NT2/D1 (cell line): ENCODE measurements at regions not wholly inside any gene's neighbourhood (a gene's known extent, or its start where the extent isn't known, plus 50 kb on each side); places are given as distances from the start of the nearest gene placed in this dataset.
"Not testable (repeated sequence)": the region's sequence is repeated elsewhere in the genome, so short reads cannot be mapped to it uniquely, and the experiment has no call there.

ENCODE experiments used
- DNase-seq: peaks from one replicate; pipeline ENCODE4 v3.0.0-alpha.2; 2011; ENCODE audit warnings: low read depth, low spot score
- H3K27me3 ChIP-seq: 2 replicates; pipeline ENCODE4 v1.6.0; 2011; ENCODE audit warnings: mild to moderate bottlenecking; ENCODE audit not compliant: insufficient read length, insufficient read depth
- H3K36me3 ChIP-seq: 2 replicates; pipeline ENCODE4 v1.6.1; 2011; ENCODE audit warnings: mild to moderate bottlenecking, low read length, mixed read lengths; ENCODE audit not compliant: insufficient read depth, insufficient read length
- H3K4me1 ChIP-seq: 2 replicates; pipeline ENCODE4 v1.5.1; 2011; ENCODE audit not compliant: insufficient read depth, insufficient read length
- H3K4me3 ChIP-seq: 2 replicates; pipeline ENCODE4 v1.5.1; 2011; ENCODE audit warnings: low read depth; ENCODE audit not compliant: insufficient read length
- H3K9ac ChIP-seq: 2 replicates; pipeline ENCODE4 v1.6.0; 2011; ENCODE audit warnings: low read depth; ENCODE audit not compliant: insufficient read length
- H3K9me3 ChIP-seq: 2 replicates; pipeline ENCODE4 v1.5.1; 2011; ENCODE audit warnings: mild to moderate bottlenecking, low read length; ENCODE audit not compliant: insufficient read depth
- SUZ12 ChIP-seq: IDR thresholded peaks from 2 replicates; pipeline ENCODE4 v1.6.1; 2011; ENCODE audit not compliant: insufficient read length, insufficient read depth; ENCODE audit errors: extremely low read depth
- YY1 ChIP-seq: IDR thresholded peaks from 2 replicates; pipeline ENCODE4 v1.6.1; 2011; ENCODE audit not compliant: insufficient read length, insufficient read depth
- ZNF274 ChIP-seq: IDR thresholded peaks from 2 replicates; pipeline ENCODE4 v1.6.1; 2011; ENCODE audit warnings: mild to moderate bottlenecking, low read depth, low read length

DNA sequence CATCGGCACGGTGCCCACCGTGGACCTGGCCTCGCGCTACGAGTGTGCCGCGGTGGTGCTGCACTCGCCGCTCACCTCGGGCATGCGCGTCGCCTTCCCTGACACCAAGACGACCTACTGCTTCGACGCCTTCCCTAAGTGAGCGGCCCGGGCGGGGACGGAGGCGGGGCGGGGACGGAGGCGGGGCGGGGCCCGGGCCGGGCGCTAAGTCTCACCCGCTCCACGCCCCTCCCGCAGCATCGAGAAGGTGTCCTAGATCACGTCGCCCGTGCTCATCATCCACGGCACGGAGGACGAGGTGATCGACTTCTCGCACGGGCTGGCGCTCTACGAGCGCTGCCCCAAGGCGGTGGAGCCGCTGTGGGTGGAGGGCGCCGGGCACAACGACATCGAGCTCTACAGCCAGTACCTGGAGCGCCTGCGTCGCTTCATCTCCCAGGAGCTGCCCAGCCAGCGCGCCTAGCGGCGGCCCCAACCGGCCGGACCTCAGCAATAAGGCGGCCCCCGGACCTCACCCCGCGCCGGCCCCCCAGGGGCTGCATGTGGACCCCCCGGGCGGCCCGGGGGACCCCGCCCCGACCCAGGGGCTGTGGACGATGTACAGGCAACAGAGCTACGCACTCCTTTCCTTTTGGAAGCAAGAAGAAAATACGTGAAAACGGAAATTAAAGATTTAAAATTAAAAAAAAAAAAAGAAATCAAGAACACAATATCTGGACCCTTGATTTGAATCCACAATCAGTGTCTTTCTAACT, 198.8 kb downstream of the USP22 start:
- H3K9ac ChIP-seq, H3K36me3 ChIP-seq, DNase-seq, H3K4me1 ChIP-seq, H3K27me3 ChIP-seq, H3K4me3 ChIP-seq, H3K9me3 ChIP-seq: not testable (repeated sequence)

DNA sequence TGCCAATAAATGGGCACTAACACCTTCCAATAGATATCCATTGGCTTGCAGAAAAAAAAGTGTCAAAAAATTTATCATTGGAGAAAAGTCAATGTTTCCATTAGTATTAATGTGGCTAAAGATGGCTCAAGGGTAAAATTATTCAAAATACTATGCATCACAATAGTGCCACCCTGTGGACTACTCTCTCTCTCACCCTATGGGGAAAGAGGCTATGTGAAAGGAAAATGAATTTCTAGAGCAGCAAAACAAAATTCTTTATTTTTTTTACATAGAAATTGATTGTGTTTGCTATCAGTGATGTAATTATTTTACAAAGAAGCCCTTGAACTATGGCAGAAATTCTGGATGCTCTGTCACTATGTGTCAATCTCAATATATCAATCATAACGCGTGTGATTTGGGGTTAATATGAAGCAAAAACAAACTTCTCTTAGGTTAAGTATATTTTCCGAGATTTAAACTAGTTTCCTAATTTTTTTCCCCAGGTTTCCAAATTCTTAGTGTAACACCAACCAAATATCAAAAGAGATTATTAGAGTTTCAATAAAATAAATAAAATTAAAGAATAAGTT, 193.9 kb downstream of the USP22 start:
- H3K36me3 ChIP-seq, H3K27me3 ChIP-seq, DNase-seq, H3K9me3 ChIP-seq, H3K4me1 ChIP-seq, H3K9ac ChIP-seq, H3K4me3 ChIP-seq: not testable (repeated sequence)

DNA sequence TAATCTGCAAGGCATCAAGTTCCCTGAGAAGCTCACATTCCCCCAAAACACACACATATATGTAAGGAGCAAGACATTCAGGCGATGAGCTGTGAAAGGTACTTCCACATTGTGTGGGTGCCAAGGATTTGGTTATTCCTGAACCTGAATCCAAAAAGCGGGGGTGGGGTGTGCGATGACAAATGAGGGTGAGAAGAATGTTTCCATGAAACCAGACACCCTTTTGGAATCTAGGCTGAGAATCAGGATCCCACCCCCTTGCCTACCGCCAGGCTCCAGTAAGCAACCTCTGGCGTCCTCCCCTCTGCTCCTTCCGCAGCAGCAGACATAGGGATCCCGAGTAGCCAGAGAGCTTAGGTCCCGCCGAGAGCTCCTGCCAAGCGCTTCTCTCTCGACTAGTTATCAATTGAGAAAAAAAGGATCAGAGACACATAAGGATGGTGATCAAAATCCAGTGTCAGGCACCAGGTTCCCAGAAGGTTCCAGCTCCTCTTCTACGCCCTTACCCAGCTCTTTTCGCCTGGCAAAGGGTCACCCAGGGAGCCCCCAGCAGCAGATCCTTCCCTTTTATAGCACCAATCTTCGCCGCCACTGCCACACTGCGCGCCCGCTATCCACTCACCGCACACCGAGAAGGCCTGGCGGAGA, 191.1 kb downstream of the USP22 start:
- not testable (repeated sequence) for H3K27me3 ChIP-seq, H3K9me3 ChIP-seq, H3K36me3 ChIP-seq, H3K4me1 ChIP-seq
- DNase-seq = peak; percentile 8
- peak overlapping the region; percentile 68 for H3K9ac ChIP-seq
- peak overlapping the region; percentile 31 for H3K4me3 ChIP-seq

DNA sequence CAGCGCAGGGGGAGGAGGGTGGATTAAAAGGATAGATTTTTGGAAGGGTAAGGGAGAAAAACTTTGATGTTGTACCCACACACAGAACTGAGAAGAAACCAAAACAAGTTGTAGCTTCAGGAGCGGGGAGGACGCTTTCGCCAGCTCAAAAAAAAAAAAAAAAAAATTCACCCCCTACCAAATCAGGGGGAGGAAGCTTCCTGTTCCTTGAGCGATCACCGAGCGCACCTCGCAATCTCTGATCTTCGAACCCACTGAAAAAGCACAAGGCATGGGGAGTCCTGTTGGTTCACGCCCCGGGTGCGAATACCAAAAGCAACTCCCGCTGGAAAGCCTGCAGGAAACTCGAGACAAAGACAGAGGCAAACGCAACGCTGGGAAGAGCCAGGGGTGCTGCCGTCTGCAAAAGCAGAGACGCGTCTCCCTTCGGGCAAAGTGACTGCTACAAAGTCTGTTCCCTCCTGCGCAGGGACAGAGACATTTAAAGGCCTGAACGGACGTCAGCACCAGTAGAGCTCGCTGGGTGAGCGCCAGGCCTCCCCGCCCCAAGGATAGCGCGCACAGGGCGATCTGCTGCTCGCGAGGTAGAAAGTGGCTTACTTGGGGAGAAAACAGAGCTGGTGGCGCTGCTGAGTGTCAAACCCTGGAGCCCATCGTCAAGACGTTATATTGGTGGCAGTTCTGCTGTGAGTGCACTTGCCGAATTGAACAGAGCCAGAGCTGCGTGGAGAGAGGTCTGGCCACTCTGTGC, 190.4 kb downstream of the USP22 start:
- Histone ChIP-seq H3K27me3 (no peaks in the 10 kb centered on the region), H3K9ac (peak overlapping the region; percentile 68), H3K9me3 (no peaks in the 10 kb centered on the region), H3K4me1 (no peaks in the 10 kb centered on the region), H3K4me3 (peak overlapping the region; percentile 31), H3K36me3 (no peaks in the 10 kb centered on the region)
- TF ChIP-seq ZNF274 (no peak), YY1 (no peak), SUZ12 (no peak)
- peak; percentile 27 for DNase-seq

DNA sequence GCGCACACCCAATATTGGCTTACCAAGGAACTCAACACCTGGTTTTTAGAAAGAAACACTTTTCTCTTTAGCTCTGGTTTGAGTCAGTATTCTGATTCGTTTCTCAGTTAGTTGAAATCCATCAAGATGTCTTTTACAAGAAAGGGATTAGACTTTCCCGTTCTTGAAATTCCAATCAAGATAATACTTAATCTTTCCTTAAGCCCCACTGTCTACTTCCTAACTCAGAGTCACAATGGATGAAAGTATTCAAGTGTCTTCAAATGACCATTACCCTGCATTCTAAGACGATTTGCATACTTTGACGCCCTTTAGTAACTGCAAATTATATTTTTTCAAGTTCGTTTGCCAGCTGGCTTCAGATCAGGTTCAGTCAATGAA, 189.8 kb downstream of the USP22 start:
- Histone ChIP-seq H3K36me3 (no peaks in the 10 kb centered on the region), H3K4me3 (peak overlapping the region; percentile 31), H3K4me1 (no peaks in the 10 kb centered on the region), H3K27me3 (no peaks in the 10 kb centered on the region), H3K9ac (peak overlapping the region; percentile 68), H3K9me3 (no peaks in the 10 kb centered on the region)
- TF ChIP-seq SUZ12 (no peak), ZNF274 (no peak), YY1 (no peak)
- DNase-seq = no peak

DNA sequence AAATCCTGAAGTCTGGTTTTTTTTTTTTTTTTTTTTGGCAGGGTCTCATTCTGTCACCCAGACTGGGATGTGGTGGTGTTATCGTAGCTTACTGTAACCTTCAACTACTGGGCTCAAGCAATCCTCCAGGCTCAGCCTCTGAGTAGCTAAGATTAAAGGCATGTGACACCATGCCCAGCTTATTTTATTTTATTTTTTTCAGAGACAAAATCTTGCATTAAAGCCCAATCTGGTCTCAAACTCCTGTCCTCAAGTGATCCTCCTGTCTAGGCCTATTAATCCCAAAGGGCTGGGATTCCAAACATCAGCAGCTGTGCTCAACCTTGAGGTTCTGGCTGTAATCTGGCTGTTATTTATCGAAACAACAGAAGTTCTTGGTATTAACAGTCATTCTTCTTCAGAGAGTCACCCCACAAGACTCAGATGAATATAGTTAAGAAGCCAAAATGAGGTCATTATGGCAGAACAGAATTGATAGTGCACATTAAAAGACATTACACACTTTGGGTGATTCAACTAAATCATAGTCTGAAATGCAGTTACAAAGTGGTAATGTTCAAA, 186.8 kb downstream of the USP22 start:
- not testable (repeated sequence) for H3K4me3 ChIP-seq, H3K36me3 ChIP-seq, H3K9me3 ChIP-seq, H3K4me1 ChIP-seq, DNase-seq, H3K27me3 ChIP-seq, H3K9ac ChIP-seq

DNA sequence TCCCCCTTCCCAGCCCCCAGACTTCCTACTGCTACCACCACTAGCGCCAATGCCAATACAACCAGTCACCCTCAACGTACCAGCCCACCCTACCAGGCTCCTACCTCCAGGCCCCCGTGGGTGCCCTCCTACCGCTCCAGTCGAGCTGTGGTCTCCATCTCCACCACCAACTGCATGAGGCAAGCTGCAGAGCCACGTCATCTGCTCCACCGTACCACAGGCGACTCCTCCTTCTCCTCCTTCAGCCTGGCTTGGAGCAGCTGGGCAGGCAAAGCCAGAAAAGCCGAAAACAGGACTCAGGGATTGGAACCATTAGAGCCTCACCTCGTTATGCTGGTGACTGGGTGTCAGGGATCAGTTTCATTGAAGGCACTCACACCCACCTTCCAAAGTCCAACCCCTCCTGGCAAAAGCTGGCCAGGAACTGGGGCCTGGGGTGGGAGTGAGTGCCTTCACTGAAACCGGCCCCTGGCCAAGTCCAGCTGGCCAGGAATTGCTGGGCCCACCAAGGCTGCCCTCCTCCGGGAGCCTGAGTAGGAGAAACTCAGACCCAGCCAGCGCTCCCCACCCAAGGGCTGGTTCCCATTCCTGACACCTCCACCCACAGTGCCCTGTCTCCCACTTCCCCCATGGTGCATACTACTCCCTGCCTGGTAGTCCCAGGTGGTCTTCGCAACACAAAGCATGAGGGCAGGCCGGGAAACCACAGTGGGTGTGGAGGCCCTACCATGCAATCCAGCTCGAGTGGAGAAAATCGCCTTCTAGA, 176.2 kb downstream of the USP22 start:
- not testable (repeated sequence) for H3K4me1 ChIP-seq, H3K4me3 ChIP-seq, H3K36me3 ChIP-seq, H3K9me3 ChIP-seq, DNase-seq, H3K27me3 ChIP-seq, H3K9ac ChIP-seq

DNA sequence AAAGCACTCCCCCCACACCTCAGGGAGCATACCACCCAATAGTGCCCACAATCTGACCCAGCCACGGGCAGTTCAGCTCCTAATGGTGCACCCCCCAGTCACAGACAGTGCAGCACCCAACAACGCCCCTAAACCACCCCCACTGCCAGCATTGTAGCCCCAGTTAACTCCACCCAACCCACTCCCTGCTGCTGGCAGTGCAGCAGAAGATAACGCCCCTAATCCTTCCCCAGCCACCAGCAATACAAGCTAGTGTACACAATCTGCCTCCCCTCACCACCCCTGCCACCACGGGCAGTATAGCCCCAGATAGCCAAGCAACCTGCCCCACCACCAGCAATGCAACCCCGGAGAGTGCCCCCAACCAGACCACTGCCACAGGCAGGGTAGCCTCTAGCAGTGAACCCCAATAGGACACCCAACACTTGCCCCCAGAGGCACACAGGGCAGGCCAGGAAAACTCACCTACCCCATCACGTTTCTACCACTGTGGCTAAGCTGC, 175.3 kb downstream of the USP22 start:
- DNase-seq, H3K9me3 ChIP-seq, H3K9ac ChIP-seq, H3K27me3 ChIP-seq, H3K36me3 ChIP-seq, H3K4me3 ChIP-seq, H3K4me1 ChIP-seq: not testable (repeated sequence)

DNA sequence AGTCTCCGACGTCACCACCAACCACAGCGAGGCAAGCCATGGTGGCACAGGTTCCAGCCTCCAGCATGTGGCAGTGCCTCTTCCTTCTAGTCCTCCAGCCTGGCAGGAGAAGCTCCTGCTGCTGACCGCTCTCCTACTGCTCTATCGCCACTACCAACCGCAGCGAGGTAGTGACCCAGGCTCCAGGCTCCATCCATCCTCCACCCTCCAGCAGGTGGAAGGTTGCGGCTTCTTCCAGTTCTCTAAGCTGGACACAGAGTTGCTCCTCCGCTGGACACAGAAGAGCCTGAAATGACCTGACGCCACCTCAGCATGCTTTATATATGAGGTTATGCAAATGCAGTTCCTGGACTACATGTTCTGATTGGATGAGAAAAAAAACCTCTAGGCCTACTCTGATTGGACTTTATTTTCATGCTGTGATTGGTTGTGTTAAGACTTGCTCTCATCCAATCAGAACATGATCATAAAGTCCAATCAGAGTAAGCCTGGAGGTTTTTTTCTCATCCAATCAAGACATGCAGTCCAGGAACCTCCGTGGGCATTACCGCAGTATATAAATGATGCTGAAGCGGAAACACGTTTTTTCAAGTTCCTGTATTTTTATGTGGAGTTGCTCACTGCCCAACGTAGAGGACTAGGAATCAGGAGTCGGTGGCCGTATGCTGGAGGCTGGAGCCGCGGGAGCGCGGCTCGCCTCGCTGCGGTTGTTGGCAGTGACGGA, 174.7 kb downstream of the USP22 start:
- not testable (repeated sequence) for DNase-seq, H3K9ac ChIP-seq, H3K36me3 ChIP-seq, H3K9me3 ChIP-seq, H3K27me3 ChIP-seq, H3K4me3 ChIP-seq, H3K4me1 ChIP-seq

DNA sequence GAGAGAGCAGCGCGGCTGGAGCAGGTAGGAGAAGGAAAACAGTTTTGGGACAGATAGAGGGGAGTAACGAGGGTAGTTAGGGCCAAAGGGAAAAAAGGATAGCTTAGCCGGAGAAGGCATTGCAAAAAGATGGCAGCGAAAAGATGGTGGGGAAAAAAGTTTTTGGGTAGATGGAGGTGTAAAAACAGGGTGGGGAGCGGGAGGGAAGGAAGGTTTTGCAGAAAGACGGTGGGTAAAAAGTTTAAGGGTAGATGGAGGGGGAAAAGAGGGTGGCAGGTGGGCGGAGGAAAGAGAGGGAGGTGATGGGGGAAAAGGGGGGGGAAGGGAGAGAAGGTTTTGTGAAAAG, 174.2 kb downstream of the USP22 start:
- not testable (repeated sequence) for H3K9ac ChIP-seq, H3K4me1 ChIP-seq, DNase-seq, H3K27me3 ChIP-seq, H3K9me3 ChIP-seq, H3K4me3 ChIP-seq, H3K36me3 ChIP-seq
